ENCODE measurements at regions not wholly inside any gene's neighbourhood (a gene's known extent, or its start where the extent isn't known, plus 50 kb on each side); places are given as distances from the start of the nearest gene placed in this dataset.

- no peak for DNase-seq (ENCODE audit: low spot score)
Measured at GRCh38 chr19:31070146-31071065, 278.8 kb downstream of the TSHZ3 start.

GRCh38 chr19:31068268-31068667, 281.0 kb downstream of the TSHZ3 start:
- no peaks in the 10 kb centered on the region for H3K4me1 ChIP-seq (replicated peaks)
- DNase-seq (ENCODE audit: low spot score) = no peak
- TF ChIP-seq CTCF (IDR thresholded peaks at IDR 0.05) (no peak), POLR2A (IDR thresholded peaks at IDR 0.05) (no peak), POLR2AphosphoS5 (IDR thresholded peaks at IDR 0.05) (no peak)
- intact Hi-C loops (cut with DNase I) = no loop called here
- H3K9me3 ChIP-seq = no peaks in the 10 kb centered on the region
- H3K4me3 ChIP-seq = no peak overlapping the region
- 90% methylated on average over 6 of the region's 6 CpGs for WGBS
- no peak overlapping the region for H3K27ac ChIP-seq
- H3K36me3 ChIP-seq = no peaks in the 10 kb centered on the region
- H3K27me3 ChIP-seq (replicated peaks; ENCODE audit: insufficient read depth) = no peaks in the 10 kb centered on the region

More at GRCh38 chr19:31070146-31071065, 278.8 kb downstream of the TSHZ3 start:
- WGBS = 88% methylated on average over 15 of the region's 15 CpGs
- Histone ChIP-seq H3K27ac (no peak overlapping the region), H3K4me3 (no peak overlapping the region), H3K9me3 (no peaks in the 10 kb centered on the region), H3K4me1 (replicated peaks) (no peaks in the 10 kb centered on the region), H3K27me3 (replicated peaks; ENCODE audit: insufficient read depth) (no peaks in the 10 kb centered on the region), H3K36me3 (no peaks in the 10 kb centered on the region)
- no peak for TF ChIP-seq POLR2A (IDR thresholded peaks at IDR 0.05)
- no peak for TF ChIP-seq CTCF (IDR thresholded peaks at IDR 0.05)
- no peak for TF ChIP-seq POLR2AphosphoS5 (IDR thresholded peaks at IDR 0.05)
- intact Hi-C loops (cut with DNase I) = no loop called here

GRCh38 chr19:31066385-31066784, 282.9 kb downstream of the TSHZ3 start:
- Histone ChIP-seq H3K36me3 (no peaks in the 10 kb centered on the region), H3K9me3 (no peaks in the 10 kb centered on the region), H3K27me3 (replicated peaks; ENCODE audit: insufficient read depth) (no peaks in the 10 kb centered on the region), H3K4me1 (replicated peaks) (no peaks in the 10 kb centered on the region), H3K4me3 (no peak overlapping the region), H3K27ac (no peak overlapping the region)
- TF ChIP-seq CTCF (IDR thresholded peaks at IDR 0.05) (no peak), POLR2AphosphoS5 (IDR thresholded peaks at IDR 0.05) (no peak), POLR2A (IDR thresholded peaks at IDR 0.05) (no peak)
- intact Hi-C loops (cut with DNase I) = no loop called here
- 32% methylated on average over 9 of the region's 9 CpGs for WGBS
- DNase-seq (ENCODE audit: low spot score) = no peak

- intact Hi-C loops (cut with DNase I) = no loop called here
- no peak for TF ChIP-seq POLR2AphosphoS5 (IDR thresholded peaks at IDR 0.05)
- no peak for TF ChIP-seq CTCF (IDR thresholded peaks at IDR 0.05)
- no peak for TF ChIP-seq POLR2A (IDR thresholded peaks at IDR 0.05)
Measured at GRCh38 chr19:31064491-31064890, 284.7 kb downstream of the TSHZ3 start.

More at GRCh38 chr19:31064491-31064890, 284.7 kb downstream of the TSHZ3 start:
- Histone ChIP-seq H3K36me3 (no peaks in the 10 kb centered on the region), H3K27ac (no peak overlapping the region), H3K4me3 (no peak overlapping the region), H3K27me3 (replicated peaks; ENCODE audit: insufficient read depth) (no peaks in the 10 kb centered on the region), H3K9me3 (no peaks in the 10 kb centered on the region), H3K4me1 (replicated peaks) (no peaks in the 10 kb centered on the region)
- WGBS = 55% methylated on average over 9 of the region's 9 CpGs
- DNase-seq (ENCODE audit: low spot score) = no peak

Measured in prostate gland (tissue), 2 donors.